Cardiac fibroblast (primary cell): ENCODE measurements at regions not wholly inside any gene's neighbourhood (a gene's known extent, or its start where the extent isn't known, plus 50 kb on each side); places are given as distances from the start of the nearest gene placed in this dataset.

Source experiments
- DNase-seq, 2 donors: peaks; one replicate each; pipeline versions ENCODE4 v3.0.0 to v3.0.0-alpha.2; 2010; ENCODE audit warnings: low read depth in 2 of 2
- H3K4me3 ChIP-seq, 2 donors: replicated peaks in 1 of 2; 1 replicate in 1 of 2; 2 replicates in 1 of 2; pipeline ENCODE4 v1.5.1; 2011; ENCODE audit warnings: low read depth in 2 of 2, low read length in 2 of 2, mild to moderate bottlenecking in 2 of 2, moderate library complexity in 1 of 2
- CTCF ChIP-seq: IDR thresholded peaks from one replicate; pipeline ENCODE4 v1.5.1; 2011; ENCODE audit warnings: low read depth, mild to moderate bottlenecking, low read length, inconsistent platforms

GRCh38 chr15:94739639-94740038 is 508.3 kb downstream of the MCTP2 start:
- TF ChIP-seq CTCF: no peak
- H3K4me3 ChIP-seq: no peak overlapping the region
- no peak for DNase-seq

DNA sequence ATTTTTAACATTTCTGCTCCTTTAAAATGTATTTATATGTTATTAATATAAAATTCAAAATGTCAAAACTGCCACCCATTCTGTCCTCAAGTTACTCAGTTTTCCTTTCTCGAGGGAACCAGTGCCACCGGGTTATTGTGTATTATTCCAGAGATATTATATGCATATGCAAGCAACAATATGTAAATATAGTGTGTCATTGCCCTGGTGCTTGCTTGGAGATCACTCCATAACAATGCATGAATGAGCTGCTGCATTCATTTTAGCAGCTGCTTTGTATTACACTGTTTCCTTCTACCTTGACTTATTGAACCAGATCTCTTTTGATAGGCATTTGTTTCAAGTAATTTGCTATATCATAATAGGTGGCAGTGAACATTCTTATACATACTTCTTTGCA is 509.1 kb downstream of the MCTP2 start:
- no peak for TF ChIP-seq CTCF
- H3K4me3 ChIP-seq: no peak overlapping the region
- no peak for DNase-seq

- no peak for TF ChIP-seq CTCF
- no peak overlapping the region for H3K4me3 ChIP-seq
- DNase-seq: no peak
These were observed 512.3 kb downstream of the MCTP2 start for GRCh38 chr15:94743668-94744067.

GRCh38 chr15:94744080-94744793 is 512.9 kb downstream of the MCTP2 start:
- DNase-seq: no peak
- no peak overlapping the region for H3K4me3 ChIP-seq
- TF ChIP-seq CTCF: no peak

DNA sequence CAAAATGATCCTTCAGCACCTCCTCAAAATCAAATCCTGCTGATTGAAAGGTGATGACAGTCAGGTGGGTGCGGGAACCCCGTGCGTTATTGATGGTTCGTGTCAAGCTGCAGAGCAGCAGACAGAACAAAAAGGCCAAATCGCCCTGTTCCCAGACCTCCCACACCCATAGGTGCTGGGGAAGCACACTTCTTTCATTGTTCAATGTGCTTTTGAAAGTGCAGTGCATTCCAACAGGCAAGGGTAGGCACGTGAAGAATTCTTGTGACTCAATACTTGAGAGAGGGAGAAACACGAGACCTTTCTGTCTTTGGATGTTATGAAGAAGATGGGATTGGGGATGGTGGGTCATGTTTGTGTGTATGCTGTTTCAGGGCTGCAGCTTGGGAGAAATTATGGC is 514.0 kb downstream of the MCTP2 start:
- no peak for DNase-seq
- H3K4me3 ChIP-seq: no peak overlapping the region
- no peak for TF ChIP-seq CTCF

GRCh38 chr15:94747510-94747909 is 516.1 kb downstream of the MCTP2 start:
- no peak for TF ChIP-seq CTCF
- no peak overlapping the region for H3K4me3 ChIP-seq
- DNase-seq: no peak
